ENCODE measurements at regions not wholly inside any gene's neighbourhood (a gene's known extent, or its start where the extent isn't known, plus 50 kb on each side); places are given as distances from the start of the nearest gene placed in this dataset.

GRCh38 chr22:48751539-48752437, 1075.9 kb downstream of the BRD1 start:
- TF ChIP-seq CTCF (IDR thresholded peaks at IDR 0.05; ENCODE audit: insufficient read depth, low read length, poor library complexity, severe bottlenecking), result no peak
- no peak for TF ChIP-seq EZH2phosphoT487 (conservative IDR thresholded peaks at IDR 0.05; ENCODE audit: low read length)
